T47D (cell line): ENCODE measurements at regions not wholly inside any gene's neighbourhood (a gene's known extent, or its start where the extent isn't known, plus 50 kb on each side); places are given as distances from the start of the nearest gene placed in this dataset.

ENCODE experiments used
- DNase-seq, 2 experiments: peaks; one replicate each; pipeline versions ENCODE4 v3.0.0 to v3.0.0-alpha.2; 2011 to 2012; ENCODE audit warnings: low read depth in 1 of 2, low spot score in 1 of 2
- JUND ChIP-seq: IDR thresholded peaks from 2 replicates; pipeline ENCODE4 v1.6.1; 2012; ENCODE audit warnings: low read depth
- in situ Hi-C: cut with HindIII; loops from 2 replicates; pipeline ENCODE4 v1.10.0; 2016; ENCODE audit warnings: low sequenced_read_pairs, low pct_unique_long_range_greater_than_20kb

DNA sequence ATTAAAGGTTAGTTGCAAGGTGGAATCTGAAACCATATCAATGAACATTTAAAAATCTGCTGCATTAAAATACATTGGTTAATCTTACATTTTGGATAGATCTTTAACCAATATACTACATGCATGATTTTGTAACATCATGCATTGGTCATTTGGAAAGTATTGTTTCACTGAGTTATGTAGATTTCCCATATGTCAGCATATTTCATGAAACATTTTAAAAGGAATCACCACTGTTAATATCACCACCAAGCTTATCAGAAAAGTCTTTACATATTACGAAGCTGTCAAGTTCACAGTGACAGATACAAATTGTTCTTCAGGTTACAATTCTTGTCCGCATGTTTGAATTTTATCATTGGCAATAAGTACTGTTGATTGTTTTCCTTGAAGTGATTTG, 89.9 kb upstream of the ADGRL2 start:
- DNase-seq, result no peak
- in situ Hi-C loops, result no loop called here
- TF ChIP-seq JUND, result no peak

DNA sequence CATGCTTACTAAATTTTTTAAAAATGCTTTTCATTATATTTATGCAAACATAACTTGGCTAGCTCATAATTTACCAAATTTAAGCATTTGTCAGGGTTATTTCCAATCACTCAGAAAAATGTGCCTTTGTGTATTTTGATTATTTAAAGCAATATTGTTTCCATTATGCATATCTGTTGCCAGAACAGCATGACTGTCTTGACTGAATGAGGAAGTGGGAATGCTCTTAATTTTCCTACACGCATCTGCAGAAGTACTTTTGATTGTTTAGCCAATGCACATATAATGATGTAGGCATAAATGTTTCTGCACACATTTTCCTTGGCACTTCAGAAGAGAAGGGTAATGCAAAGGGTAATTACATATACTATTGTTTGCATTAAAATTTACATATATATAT, 92.5 kb upstream of the ADGRL2 start:
- in situ Hi-C loops, result no loop called here
- DNase-seq, result no peak
- TF ChIP-seq JUND, result no peak

DNA sequence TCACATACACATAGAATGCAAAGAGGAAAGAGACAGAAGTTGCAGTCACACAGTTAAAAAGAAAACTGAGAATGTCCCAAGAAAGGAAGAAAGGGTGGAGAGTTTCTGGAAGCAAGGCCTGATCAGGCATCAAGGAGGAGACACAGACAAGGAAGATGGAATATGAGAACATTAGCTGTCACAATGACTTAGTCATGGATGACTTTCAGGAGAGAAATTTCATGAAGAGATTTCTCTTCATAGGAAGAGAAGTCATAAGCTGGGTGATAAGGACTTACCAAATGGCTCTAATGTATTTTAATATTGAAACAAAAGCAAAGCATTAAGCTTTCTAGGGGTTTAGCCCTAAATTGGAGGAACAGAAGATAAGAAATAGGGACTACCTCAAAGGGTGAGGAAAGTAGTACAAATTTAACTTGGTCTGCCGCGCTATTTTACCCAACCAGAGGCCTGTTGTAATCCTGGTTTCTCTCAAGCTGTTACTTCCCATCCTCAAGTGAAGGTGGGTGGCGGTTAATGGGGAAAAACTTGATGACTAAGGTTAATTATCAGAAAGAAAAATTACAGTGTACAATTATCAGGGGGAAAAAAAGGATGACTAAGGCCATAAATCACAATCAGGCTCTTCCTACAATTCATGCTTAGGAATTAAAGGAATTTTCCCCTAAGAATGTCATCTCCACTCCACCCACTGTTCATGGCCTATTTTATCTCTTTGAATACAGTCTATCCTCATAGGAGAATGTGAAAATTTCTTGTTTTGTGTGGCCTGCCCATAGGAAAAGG, 93.9 kb upstream of the ADGRL2 start:
- in situ Hi-C loops, result no loop called here
- DNase-seq, result no peak
- TF ChIP-seq JUND, result no peak

DNA sequence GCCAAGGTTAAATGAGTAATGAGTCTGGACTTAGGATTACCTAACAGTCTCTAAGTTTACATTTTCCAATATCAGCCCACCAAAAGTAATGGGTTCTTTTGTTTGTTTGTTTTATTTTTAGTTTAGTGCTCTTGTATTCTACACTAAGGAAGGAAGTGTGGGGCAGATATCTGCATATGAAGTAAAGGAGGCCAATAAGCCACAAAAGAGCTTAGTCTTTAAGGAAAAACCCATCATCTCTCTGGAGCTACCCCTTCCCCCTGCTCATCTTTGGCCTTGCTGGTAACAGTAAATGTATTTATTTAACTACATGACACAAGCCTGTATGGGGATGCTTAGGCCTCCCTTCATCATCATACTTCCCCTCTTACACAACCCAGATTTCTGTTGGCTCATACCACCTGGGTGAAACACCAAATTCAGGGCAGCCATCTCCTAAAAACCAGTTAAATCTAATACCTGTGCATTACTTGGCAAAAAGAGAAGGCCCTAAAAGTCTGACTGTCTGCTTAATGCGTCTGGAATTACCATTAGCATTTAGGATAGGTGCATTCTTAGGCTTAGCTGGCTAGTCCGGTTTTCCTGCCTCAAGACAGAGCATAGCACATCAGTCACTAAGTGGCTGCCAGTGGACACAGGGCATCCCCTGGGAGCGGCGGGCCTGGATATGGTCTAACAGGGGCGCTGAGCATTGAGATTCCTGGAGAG, 96.8 kb upstream of the ADGRL2 start:
- in situ Hi-C loops, result no loop called here
- DNase-seq, result peak in 1 of 2 experiments; percentile 31
- TF ChIP-seq JUND, result no peak

DNA sequence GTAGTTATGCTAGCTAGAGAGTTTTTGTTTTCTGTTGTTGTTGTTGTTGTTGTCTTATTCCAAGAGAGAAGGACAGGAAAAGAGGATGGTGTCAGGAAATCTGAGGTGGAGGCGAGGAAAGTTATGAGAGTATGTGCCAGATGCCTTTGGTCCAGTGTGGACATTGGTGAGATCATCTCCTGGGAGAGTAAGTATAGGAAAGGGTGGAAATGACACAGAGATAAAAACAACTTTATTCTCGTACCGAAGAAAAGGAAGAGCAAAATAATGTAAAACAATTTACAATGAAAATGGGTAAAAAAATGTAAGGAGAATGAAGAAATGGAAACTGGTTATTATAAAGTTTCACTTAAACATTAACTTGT, 97.4 kb upstream of the ADGRL2 start:
- in situ Hi-C loops, result no loop called here
- no peak for TF ChIP-seq JUND
- no peak for DNase-seq

DNA sequence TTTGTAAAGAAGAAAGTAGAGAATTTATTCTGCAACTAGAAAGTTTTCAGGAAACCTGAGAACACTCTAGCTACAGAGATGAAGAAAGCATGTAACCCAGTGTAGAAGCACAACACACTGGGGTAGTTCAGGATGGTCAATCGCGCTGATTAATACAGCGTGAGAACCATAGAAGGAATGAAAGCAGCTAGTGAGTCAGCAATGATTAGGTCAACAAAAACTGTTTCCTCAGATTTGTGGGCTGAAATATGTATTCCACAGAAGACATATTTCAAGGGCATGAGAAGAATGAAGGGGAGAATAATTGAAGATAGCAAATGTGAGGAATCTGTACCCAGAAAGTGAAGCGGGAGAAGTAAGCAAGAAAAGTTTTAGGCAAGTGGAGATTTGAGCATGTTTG, 97.8 kb upstream of the ADGRL2 start:
- no peak for DNase-seq
- TF ChIP-seq JUND, result no peak

DNA sequence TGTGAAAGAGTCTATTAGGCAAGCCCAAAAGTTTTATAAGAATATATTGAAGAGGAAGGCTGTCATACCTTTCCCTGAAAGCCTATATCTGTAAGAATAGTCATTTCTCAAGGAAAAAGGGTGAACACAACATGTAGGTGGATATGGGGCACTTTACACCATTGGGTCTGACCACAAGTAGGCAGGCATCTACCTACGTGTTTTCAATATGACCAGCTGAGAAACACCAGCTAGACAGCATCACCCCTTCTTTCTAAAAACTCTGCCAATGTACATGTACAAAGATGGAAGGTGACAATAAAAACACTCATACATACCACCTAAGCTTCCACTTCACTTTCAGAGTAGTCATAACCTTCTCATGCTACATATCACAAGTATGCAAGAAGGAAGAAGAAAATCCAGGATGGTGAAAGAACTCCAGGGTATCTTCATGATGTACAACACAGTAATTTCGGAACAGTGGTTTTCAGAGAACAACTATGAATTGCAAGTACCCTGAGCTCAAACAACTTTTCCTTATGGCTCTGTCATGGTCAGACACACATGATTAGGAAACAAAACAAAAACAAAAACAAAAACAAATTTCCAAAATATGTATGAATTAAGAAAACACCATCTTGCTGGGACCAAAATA, 98.5 kb upstream of the ADGRL2 start:
- no peak for DNase-seq
- in situ Hi-C loops, result no loop called here

More for the DNA sequence above, 97.8 kb upstream of the ADGRL2 start:
- in situ Hi-C loops, result no loop called here

DNA sequence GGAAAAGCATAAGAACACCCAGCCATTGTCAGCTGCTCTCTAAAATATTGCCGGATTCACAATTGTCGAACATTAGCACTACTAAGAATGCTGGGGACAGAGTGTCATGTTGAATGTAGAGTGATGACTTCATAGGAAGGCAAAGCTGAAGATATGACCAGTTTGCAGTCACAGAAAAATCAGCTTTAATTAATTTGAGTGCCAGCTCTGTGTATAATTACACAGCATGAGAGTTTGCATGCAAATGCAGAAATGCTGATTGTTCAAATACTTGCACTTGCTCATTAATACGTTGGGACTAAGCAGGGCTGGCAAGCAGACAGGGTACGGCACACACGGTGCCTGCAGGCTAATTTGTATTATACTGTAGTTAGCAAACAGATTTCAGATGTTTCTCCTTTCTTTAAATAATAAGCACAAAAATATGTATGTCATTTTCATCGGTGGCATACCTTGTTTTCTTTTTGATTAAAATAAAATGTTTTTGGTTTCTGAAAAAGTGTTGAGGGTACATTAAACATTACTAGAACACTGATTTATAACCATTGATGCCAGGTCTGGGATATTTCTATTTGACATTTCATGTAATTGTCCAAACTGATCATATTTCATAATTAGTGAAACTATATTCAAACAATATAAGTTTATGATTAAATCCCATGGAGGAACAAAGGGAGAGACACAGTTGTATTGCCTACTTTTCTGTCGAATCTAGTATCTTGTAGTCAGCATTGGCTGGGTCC, 99.8 kb upstream of the ADGRL2 start:
- DNase-seq, result no peak
- no peak for TF ChIP-seq JUND
- in situ Hi-C loops, result no loop called here

More for the DNA sequence above, 98.5 kb upstream of the ADGRL2 start:
- TF ChIP-seq JUND, result no peak

DNA sequence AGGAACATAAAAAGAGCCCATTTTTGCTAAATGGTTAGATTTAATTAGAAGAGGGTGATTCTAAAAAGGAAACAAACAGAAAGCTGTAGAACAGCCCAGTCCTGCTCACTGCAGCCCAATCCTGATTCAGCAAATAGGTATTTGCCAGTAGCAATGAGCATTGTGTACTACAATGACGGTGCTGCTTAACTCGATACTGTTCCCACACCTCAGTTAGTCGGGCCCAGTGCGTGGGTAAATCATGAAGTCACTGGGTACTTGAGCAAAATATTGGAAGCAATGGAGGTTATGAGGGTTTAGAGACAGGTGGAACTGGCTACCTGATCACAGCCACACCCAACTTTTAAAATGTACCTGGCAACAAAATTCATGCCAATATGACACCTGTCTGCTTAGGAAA, 101.5 kb upstream of the ADGRL2 start:
- TF ChIP-seq JUND, result peak; percentile 44; the same call in 1 of the 2 replicates
- DNase-seq, result peak; percentile 2 to 73
- in situ Hi-C loops, result no loop called here

DNA sequence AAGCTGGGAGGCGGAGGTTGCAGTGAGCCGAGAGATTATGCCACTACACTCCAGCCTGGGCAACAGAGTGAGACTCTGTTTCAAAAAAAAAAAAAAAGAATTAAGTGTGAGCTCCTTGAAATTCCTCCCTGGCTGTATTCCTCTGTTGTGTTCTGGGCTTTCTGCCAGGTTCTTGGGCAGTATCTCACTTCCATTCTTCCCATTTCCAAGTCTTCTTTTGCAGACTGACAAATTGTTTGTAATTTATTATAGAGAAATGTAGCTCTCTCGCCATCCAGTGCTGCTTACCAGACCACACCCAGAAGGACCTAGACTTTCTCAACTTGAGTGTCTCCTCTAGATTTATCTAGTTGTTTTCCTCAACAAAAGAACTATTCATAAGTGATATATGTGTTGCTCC, 105.0 kb upstream of the ADGRL2 start:
- TF ChIP-seq JUND, result no peak
- in situ Hi-C loops, result no loop called here
- DNase-seq, result no peak

DNA sequence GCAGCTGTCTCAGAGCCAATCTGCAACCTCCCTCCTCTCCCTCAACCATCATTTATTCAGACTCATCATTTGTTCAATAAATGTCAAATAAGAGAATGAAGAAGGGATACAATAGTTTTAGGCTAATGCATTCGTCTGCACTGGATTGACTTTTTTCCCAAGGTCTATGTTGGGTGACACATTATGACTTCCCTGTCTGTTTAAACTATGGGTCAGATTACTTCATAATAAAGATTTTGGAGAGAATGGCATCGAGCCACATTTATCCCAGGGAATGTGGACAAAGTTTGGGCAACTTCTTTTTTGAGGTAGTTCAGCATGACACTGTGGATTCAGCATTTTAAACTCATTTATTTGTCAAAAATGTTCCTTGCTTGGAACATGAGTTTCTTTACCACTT, 107.4 kb upstream of the ADGRL2 start:
- TF ChIP-seq JUND, result no peak
- DNase-seq, result no peak
- in situ Hi-C loops, result no loop called here

DNA sequence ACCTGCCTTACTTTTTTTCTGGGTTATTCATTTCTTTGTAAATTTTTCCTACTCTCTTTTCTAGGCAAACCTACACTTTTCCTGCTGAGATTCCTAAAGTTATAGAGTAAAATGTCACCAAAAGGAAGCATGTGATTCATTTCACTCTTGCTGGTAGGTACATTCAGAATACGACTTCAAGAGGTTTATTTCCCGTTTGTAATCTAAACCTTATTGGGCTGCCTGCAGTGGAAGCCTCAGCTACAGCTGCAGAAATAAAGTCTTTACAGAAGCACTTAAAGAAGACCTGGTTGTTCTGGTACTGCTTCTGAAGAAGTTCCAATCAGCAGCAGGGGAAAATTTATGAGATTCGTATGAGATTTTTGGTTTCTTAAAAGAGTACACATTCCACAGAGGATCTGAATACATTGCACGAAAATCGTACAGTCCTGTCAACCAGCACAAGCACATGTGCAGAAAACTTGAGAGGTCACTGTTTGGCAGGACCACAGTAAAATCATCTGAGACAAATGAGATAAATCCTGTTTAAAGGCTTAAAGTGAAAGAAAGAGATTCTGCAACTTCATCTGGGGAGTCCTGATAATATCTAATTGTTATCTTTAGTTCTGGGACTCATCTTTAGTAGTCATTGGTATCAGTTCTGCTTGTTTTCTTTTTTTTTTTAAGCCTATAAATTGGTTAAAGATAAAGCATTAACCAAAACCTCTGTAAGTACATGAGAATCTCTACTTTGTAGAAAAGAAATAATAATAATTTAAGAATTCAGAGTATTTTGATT, 109.9 kb upstream of the ADGRL2 start:
- DNase-seq, result no peak
- in situ Hi-C loops, result no loop called here
- TF ChIP-seq JUND, result no peak
